GM12878 (cell line): ENCODE measurements at regions not wholly inside any gene's neighbourhood (a gene's known extent, or its start where the extent isn't known, plus 50 kb on each side); places are given as distances from the start of the nearest gene placed in this dataset.

ENCODE experiments used
- ATAC-seq: fragments of 200-7000 bp; cut with Tn5 transposase; 3 replicates; pipeline ENCODE4 v1.9.1; 2020; ENCODE audit warnings: mild to moderate bottlenecking, moderate library complexity
- BruUV-seq: library from RNA; stranded (reverse); fragments of 400-500 nt; replicated peaks from 2 replicates; lab custom pipeline; 2021; lab: Mats Ljungman, UMichigan
- CTCF ChIA-PET: fragments of 300-600 bp; sonication (Branson Sonifier 250); formaldehyde crosslinking; extraction: SDS; loops from one replicate; lab custom pipeline; 2021; ENCODE audit warnings: inconsistent platforms; lab: Yijun Ruan, JAX
- POLR2A ChIA-PET: fragments of 350-600 bp; formaldehyde crosslinking; extraction: SDS; loops from one replicate; lab custom pipeline; 2021; ENCODE audit warnings: inconsistent platforms; lab: Charles Lee
- RAD21 ChIA-PET: fragments of 300-600 bp; sonication (Branson Sonifier 250); formaldehyde crosslinking; loops from one replicate; lab custom pipeline; 2023; ENCODE audit warnings: antibody characterized with exemption; ENCODE audit not compliant: unreplicated experiment; lab: Charles Lee
- SMC1A ChIA-PET: fragments of 300-600 bp; sonication (Branson Sonifier 250); formaldehyde crosslinking; loops from one replicate; lab custom pipeline; 2023; ENCODE audit not compliant: unreplicated experiment, uncharacterized antibody; lab: Charles Lee
- DNase-seq: peaks from one replicate; pipeline ENCODE4 v3.0.0-alpha.2; 2011; ENCODE audit warnings: low read depth, low spot score
- FAIRE-seq: peaks from 3 replicates; lab custom pipeline; 2011; peaks lifted over from hg19 to GRCh38; lab: Jason Lieb, UNC
- H2AFZ ChIP-seq: 2 replicates; pipeline ENCODE4 v1.6.0; 2011; ENCODE audit warnings: low read depth, low read length, control low read depth; ENCODE audit not compliant: control insufficient read depth
- H3K27ac ChIP-seq: 2 replicates; pipeline ENCODE4 v1.5.1; 2011; ENCODE audit warnings: control low read depth; ENCODE audit not compliant: control insufficient read depth, insufficient read depth
- H3K27me3 ChIP-seq, 2 experiments: replicated peaks in 1 of 2; 2 replicates each; pipeline versions ENCODE4 v1.6.0 to v1.6.1; 2011; ENCODE audit warnings: low read length in 1 of 2; ENCODE audit not compliant: control insufficient read depth in 2 of 2, insufficient read depth in 2 of 2
- H3K36me3 ChIP-seq, 2 experiments: 2 replicates each; pipeline ENCODE4 v1.5.1; 2011; ENCODE audit warnings: low read length in 1 of 2; ENCODE audit not compliant: control insufficient read depth in 2 of 2, insufficient read depth in 2 of 2
- H3K4me1 ChIP-seq: 2 replicates; pipeline ENCODE4 v1.6.1; 2011; ENCODE audit warnings: mild to moderate bottlenecking, low read length, moderate library complexity, mixed read lengths; ENCODE audit not compliant: control insufficient read depth, insufficient read depth
- H3K4me2 ChIP-seq: 2 replicates; pipeline ENCODE4 v1.6.0; 2011; ENCODE audit warnings: control low read depth; ENCODE audit not compliant: control insufficient read depth, insufficient read depth
- H3K4me3 ChIP-seq: fragments of 200-600 bp; sonication (generic); 2 replicates; pipeline ENCODE4 v1.5.1; 2016
- H3K79me2 ChIP-seq: 2 replicates; pipeline ENCODE4 v1.6.0; 2011; ENCODE audit warnings: low read length; ENCODE audit not compliant: control insufficient read depth, insufficient read depth
- H3K9ac ChIP-seq: 2 replicates; pipeline ENCODE4 v1.8.0; 2011; ENCODE audit warnings: low read length, control low read depth, mixed read lengths; ENCODE audit not compliant: control insufficient read depth, insufficient read depth
- H3K9me3 ChIP-seq: replicated peaks from 3 replicates; pipeline ENCODE4 v1.5.1; 2011; ENCODE audit warnings: mild to moderate bottlenecking, low read length; ENCODE audit not compliant: control insufficient read depth, insufficient read depth
- H4K20me1 ChIP-seq: 2 replicates; pipeline ENCODE4 v1.6.0; 2011; ENCODE audit not compliant: control insufficient read depth, insufficient read depth
- IKZF1 ChIP-seq: fragments of 450-650 bp; conservative IDR thresholded peaks from 2 replicates; pipeline ENCODE4 v1.6.1; 2017; ENCODE audit warnings: antibody characterized with exemption, mild to moderate bottlenecking
- MTA3 ChIP-seq: IDR thresholded peaks from 2 replicates; pipeline ENCODE4 v1.6.1; 2012; ENCODE audit warnings: low read length, inconsistent platforms, borderline replicate concordance
- MXI1 ChIP-seq: fragments of 150-350 bp; IDR thresholded peaks from 2 replicates; pipeline ENCODE4 v1.6.1; 2011; ENCODE audit warnings: low read depth, mild to moderate bottlenecking, inconsistent platforms, low read length, improper control_type of control experiment
- SP1 ChIP-seq: IDR thresholded peaks from one replicate; pipeline ENCODE4 v1.6.1; 2011; ENCODE audit warnings: low read depth, low read length
- WRNIP1 ChIP-seq: IDR thresholded peaks from 2 replicates; pipeline ENCODE4 v1.6.1; 2011; ENCODE audit warnings: low read depth, low read length, improper control_type of control experiment, borderline replicate concordance
- YY1 ChIP-seq: IDR thresholded peaks from 2 replicates; pipeline ENCODE4 v1.6.1; 2011; ENCODE audit warnings: low read depth, mild to moderate bottlenecking, low read length
- ZNF207 ChIP-seq: fragments of 450-650 bp; IDR thresholded peaks from 2 replicates; pipeline ENCODE4 v1.6.1; 2014; ENCODE audit warnings: antibody characterized with exemption, mild to moderate bottlenecking, borderline replicate concordance
- WGBS: methylation state at CpG from one replicate; pipeline ENCODE4 v1.1.6; 2016; ENCODE audit warnings: low lambda C conversion rate; ENCODE audit not compliant: insufficient replicate concordance, insufficient coverage; ENCODE audit errors: missing lambda C conversion rate; 5-methylcytosine and 5-hydroxymethylcytosine counted together
- in situ Hi-C: fragments of 300-500 bp; cut with MboI; formaldehyde crosslinking; loops from 9 replicates; pipeline ENCODE4 v1.14.3; 2018; ENCODE audit warnings: mixed read lengths
- intact Hi-C: fragments of 100-400 bp; cut with micrococcal nuclease; formaldehyde crosslinking; loops from one replicate; pipeline ENCODE4 v1.14.2; 2022; ENCODE audit not compliant: unreplicated experiment
- TF ChIP-seq, protein P1 (sequence below), 3 experiments: IDR thresholded peaks in 2 of 3; conservative IDR thresholded peaks in 1 of 3; 2 replicates each; pipeline ENCODE4 v1.5.1; 2011; ENCODE audit warnings: low read depth in 3 of 3, low read length in 3 of 3, mild to moderate bottlenecking in 3 of 3, control low read depth in 2 of 3, moderate library complexity in 2 of 3, inconsistent platforms in 1 of 3, mixed read lengths in 1 of 3; ENCODE audit not compliant: control insufficient read depth in 2 of 3, insufficient read depth in 1 of 3; ENCODE audit errors: extremely low read depth in 1 of 3
- TF ChIP-seq, protein P2 (sequence below): fragments of 450-650 bp; IDR thresholded peaks from 2 replicates; pipeline ENCODE4 v1.6.1; 2016; ENCODE audit warnings: mild to moderate bottlenecking
- TF ChIP-seq, protein P3 (sequence below): fragments of 450-650 bp; IDR thresholded peaks from 2 replicates; pipeline ENCODE4 v1.6.1; 2018; ENCODE audit warnings: mild to moderate bottlenecking, low read depth, moderate library complexity; ENCODE audit not compliant: partially characterized antibody
- TF ChIP-seq, protein P4 (sequence below): fragments of 450-650 bp; IDR thresholded peaks from 2 replicates; pipeline ENCODE4 v1.6.1; 2017; ENCODE audit warnings: low read depth, mild to moderate bottlenecking, moderate library complexity
- TF ChIP-seq, protein P5 (sequence below): fragments of 450-650 bp; IDR thresholded peaks from 2 replicates; pipeline ENCODE4 v1.6.1; 2017; ENCODE audit warnings: borderline replicate concordance

DNA sequence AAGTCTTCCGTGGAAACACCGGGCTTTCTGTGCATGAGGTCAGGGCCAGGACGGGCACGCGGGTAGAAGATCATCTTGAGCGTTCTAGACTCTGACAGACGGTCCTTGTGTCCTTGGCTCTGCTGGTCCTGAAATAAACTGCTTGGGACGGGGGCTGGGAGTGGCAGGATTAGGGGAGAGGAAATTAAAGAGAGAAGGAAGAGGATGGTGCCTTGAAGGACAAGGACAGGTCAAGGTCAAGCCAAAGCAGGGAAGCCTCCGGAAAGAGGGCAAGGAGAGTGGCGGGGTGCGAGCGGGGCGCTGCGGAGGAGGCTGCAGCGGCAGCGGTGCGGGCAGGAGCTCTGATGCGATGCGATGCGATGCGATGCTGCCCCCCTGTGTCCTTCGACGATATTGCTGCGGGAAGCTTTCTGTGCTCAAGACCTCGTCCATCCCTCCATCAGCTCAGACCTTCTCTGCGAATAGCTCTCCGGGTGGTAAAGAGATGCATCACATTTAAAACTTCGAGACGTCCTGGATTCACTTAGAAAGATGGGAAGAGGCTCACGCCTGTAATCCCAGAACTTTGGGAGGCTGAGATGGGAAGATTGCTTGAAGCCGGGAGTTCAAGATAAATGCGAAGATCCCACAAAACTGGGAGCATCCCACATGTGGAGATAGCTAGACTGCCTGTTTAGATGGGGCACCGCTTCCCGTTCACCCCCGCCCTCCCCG, 110.1 kb upstream of the TMEM132D start (continued):
- TF ChIP-seq ZNF207 (no peak), YY1 (no peak), IKZF1 (no peak), WRNIP1 (no peak)
- TF ChIP-seq, protein P1, sequence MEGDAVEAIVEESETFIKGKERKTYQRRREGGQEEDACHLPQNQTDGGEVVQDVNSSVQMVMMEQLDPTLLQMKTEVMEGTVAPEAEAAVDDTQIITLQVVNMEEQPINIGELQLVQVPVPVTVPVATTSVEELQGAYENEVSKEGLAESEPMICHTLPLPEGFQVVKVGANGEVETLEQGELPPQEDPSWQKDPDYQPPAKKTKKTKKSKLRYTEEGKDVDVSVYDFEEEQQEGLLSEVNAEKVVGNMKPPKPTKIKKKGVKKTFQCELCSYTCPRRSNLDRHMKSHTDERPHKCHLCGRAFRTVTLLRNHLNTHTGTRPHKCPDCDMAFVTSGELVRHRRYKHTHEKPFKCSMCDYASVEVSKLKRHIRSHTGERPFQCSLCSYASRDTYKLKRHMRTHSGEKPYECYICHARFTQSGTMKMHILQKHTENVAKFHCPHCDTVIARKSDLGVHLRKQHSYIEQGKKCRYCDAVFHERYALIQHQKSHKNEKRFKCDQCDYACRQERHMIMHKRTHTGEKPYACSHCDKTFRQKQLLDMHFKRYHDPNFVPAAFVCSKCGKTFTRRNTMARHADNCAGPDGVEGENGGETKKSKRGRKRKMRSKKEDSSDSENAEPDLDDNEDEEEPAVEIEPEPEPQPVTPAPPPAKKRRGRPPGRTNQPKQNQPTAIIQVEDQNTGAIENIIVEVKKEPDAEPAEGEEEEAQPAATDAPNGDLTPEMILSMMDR (IDR thresholded peaks at IDR 0.05 in 2 of 3, conservative IDR thresholded peaks at IDR 0.05 in 1 of 3; ENCODE audit: control insufficient read depth in 2 of 3, extremely low read depth in 1 of 3, insufficient read depth in 1 of 3, low read depth in 3 of 3, low read length in 3 of 3) = peak; percentile 47 to 76 (median 73)
- TF ChIP-seq, all 136 proteins: peak for 3

DNA sequence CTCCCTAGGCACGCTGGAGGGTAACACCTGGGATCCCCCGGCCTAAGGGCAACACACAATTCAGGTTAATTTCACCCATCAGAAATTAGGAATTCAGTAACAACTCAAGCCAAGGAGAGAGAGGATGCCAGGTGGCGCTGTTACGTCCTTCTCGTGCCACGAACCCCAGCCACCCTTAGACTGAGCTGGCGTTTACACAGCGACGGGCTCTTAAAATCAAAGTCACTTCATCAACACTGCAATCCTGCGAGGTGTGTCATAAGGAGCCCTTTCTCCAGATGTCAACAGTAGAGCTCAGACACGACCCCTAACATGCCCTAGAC, 110.6 kb upstream of the TMEM132D start:
- RAD21 ChIA-PET = interaction anchor here (0.9 to 1.5 kb wide), 5 partner anchors 9 to 1755 kb away, joined by 3 to 8 read pairs (median 3); no protein-coding TSS in a partner anchor
- FAIRE-seq = no peak
- POLR2A ChIA-PET = no interaction called here
- BruUV-seq = no TSS peak
- Histone ChIP-seq H3K4me3 (no peak overlapping the region), H3K9me3 (no peaks in the 10 kb centered on the region), H3K27me3 (no peaks in the 10 kb centered on the region), H3K36me3 (no peaks in the 10 kb centered on the region), H3K79me2 (no peaks in the 10 kb centered on the region), H3K27ac (no peak overlapping the region), H3K9ac (no peak overlapping the region), H3K4me2 (no peak overlapping the region), H2AFZ (no peak overlapping the region), H4K20me1 (no peaks in the 10 kb centered on the region), H3K4me1 (no peaks in the 10 kb centered on the region)
- WGBS = 24% methylated on average over 11 of the region's 11 CpGs
- no peak for ATAC-seq
- SMC1A ChIA-PET = interaction anchor here (0.9 to 1.6 kb wide), 3 partner anchors 11 to 1755 kb away, joined by 3 to 9 read pairs (median 4); no protein-coding TSS in a partner anchor
- CTCF ChIA-PET = interaction anchor here (0.6 to 2.5 kb wide), 14 partner anchors 11 to 1755 kb away, joined by 3 to 15 read pairs (median 4); no protein-coding TSS in a partner anchor
- in situ Hi-C loops (no loop called here), intact Hi-C loops (loop anchor here (5.0 to 10.0 kb wide), 2 partner anchors 1372 to 1480 kb away; no protein-coding TSS in a partner anchor)
- no peak for DNase-seq
- TF ChIP-seq, protein P2, sequence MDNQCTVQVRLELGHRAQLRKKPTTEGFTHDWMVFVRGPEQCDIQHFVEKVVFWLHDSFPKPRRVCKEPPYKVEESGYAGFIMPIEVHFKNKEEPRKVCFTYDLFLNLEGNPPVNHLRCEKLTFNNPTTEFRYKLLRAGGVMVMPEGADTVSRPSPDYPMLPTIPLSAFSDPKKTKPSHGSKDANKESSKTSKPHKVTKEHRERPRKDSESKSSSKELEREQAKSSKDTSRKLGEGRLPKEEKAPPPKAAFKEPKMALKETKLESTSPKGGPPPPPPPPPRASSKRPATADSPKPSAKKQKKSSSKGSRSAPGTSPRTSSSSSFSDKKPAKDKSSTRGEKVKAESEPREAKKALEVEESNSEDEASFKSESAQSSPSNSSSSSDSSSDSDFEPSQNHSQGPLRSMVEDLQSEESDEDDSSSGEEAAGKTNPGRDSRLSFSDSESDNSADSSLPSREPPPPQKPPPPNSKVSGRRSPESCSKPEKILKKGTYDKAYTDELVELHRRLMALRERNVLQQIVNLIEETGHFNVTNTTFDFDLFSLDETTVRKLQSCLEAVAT = no peak
- TF ChIP-seq MXI1 (no peak), SP1 (no peak), MTA3 (no peak)
- TF ChIP-seq, protein P3, sequence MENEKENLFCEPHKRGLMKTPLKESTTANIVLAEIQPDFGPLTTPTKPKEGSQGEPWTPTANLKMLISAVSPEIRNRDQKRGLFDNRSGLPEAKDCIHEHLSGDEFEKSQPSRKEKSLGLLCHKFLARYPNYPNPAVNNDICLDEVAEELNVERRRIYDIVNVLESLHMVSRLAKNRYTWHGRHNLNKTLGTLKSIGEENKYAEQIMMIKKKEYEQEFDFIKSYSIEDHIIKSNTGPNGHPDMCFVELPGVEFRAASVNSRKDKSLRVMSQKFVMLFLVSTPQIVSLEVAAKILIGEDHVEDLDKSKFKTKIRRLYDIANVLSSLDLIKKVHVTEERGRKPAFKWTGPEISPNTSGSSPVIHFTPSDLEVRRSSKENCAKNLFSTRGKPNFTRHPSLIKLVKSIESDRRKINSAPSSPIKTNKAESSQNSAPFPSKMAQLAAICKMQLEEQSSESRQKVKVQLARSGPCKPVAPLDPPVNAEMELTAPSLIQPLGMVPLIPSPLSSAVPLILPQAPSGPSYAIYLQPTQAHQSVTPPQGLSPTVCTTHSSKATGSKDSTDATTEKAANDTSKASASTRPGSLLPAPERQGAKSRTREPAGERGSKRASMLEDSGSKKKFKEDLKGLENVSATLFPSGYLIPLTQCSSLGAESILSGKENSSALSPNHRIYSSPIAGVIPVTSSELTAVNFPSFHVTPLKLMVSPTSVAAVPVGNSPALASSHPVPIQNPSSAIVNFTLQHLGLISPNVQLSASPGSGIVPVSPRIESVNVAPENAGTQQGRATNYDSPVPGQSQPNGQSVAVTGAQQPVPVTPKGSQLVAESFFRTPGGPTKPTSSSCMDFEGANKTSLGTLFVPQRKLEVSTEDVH = no peak
- TF ChIP-seq, protein P4, sequence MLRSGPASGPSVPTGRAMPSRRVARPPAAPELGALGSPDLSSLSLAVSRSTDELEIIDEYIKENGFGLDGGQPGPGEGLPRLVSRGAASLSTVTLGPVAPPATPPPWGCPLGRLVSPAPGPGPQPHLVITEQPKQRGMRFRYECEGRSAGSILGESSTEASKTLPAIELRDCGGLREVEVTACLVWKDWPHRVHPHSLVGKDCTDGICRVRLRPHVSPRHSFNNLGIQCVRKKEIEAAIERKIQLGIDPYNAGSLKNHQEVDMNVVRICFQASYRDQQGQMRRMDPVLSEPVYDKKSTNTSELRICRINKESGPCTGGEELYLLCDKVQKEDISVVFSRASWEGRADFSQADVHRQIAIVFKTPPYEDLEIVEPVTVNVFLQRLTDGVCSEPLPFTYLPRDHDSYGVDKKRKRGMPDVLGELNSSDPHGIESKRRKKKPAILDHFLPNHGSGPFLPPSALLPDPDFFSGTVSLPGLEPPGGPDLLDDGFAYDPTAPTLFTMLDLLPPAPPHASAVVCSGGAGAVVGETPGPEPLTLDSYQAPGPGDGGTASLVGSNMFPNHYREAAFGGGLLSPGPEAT = no peak
- TF ChIP-seq, protein P5, sequence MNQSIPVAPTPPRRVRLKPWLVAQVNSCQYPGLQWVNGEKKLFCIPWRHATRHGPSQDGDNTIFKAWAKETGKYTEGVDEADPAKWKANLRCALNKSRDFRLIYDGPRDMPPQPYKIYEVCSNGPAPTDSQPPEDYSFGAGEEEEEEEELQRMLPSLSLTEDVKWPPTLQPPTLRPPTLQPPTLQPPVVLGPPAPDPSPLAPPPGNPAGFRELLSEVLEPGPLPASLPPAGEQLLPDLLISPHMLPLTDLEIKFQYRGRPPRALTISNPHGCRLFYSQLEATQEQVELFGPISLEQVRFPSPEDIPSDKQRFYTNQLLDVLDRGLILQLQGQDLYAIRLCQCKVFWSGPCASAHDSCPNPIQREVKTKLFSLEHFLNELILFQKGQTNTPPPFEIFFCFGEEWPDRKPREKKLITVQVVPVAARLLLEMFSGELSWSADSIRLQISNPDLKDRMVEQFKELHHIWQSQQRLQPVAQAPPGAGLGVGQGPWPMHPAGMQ = no peak
